SK-N-SH treated with all-trans-retinoic acid at 6 μM for 48 hours (cell line): ENCODE measurements at regions not wholly inside any gene's neighbourhood (a gene's known extent, or its start where the extent isn't known, plus 50 kb on each side); places are given as distances from the start of the nearest gene placed in this dataset.

Experiments used
- ARNTL ChIP-seq: fragments of 450-650 bp; formaldehyde crosslinking; IDR thresholded peaks from 2 replicates; pipeline ENCODE4 v1.5.0; 2020; ENCODE audit warnings: low read depth, mild to moderate bottlenecking, moderate library complexity, borderline replicate concordance
- CREB5 ChIP-seq: fragments of 250-450 bp; sonication (Bioruptor Pico); IDR thresholded peaks from 2 replicates; pipeline ENCODE4 v1.5.1; 2020; ENCODE audit warnings: low read depth, mild to moderate bottlenecking, moderate library complexity
- GLIS3 ChIP-seq: fragments of 250-450 bp; sonication (Bioruptor Pico); IDR thresholded peaks from 2 replicates; pipeline ENCODE4 v1.5.0; 2020; ENCODE audit warnings: mild to moderate bottlenecking, moderate library complexity
- PATZ1 ChIP-seq: fragments of 250-450 bp; sonication (Bioruptor Pico); IDR thresholded peaks from 2 replicates; pipeline ENCODE4 v1.8.0; 2020; ENCODE audit warnings: mild to moderate bottlenecking, moderate library complexity, borderline replicate concordance
- SNAI2 ChIP-seq: fragments of 250-450 bp; sonication (Bioruptor Pico); IDR thresholded peaks from 2 replicates; pipeline ENCODE4 v1.5.0; 2020; ENCODE audit warnings: mild to moderate bottlenecking, moderate library complexity
- ZFP30 ChIP-seq: fragments of 450-650 bp; formaldehyde crosslinking; IDR thresholded peaks from 2 replicates; pipeline ENCODE4 v1.5.0; 2022; ENCODE audit warnings: mild to moderate bottlenecking, moderate library complexity

- TF ChIP-seq ZFP30 (CRISPR knock-in tag): no peak
- no peak for TF ChIP-seq ARNTL (CRISPR knock-in tag)
- no peak for TF ChIP-seq CREB5 (CRISPR knock-in tag)
- no peak for TF ChIP-seq GLIS3 (CRISPR knock-in tag)
- TF ChIP-seq SNAI2 (CRISPR knock-in tag): no peak
- TF ChIP-seq PATZ1 (CRISPR knock-in tag): no peak
These were observed 386.7 kb downstream of the SPRY1 start for GRCh38 chr4:123783151-123783790.
